Activated T-helper 2 cell treated with anti-CD3 and anti-CD28 coated beads, Interferon-gamma antibody, Interleukin-2, Interleukin-4, amounts not matched to agents 10 μg/mL and 5 μg/mL and 100 μg/mL, durations not matched to agents 14 hours and 24 hours and 36 hours (primary cell): ENCODE measurements at regions not wholly inside any gene's neighbourhood (a gene's known extent, or its start where the extent isn't known, plus 50 kb on each side); places are given as distances from the start of the nearest gene placed in this dataset.

Experiments used
- DNase-seq: peaks from one replicate; pipeline ENCODE4 v3.0.0; 2021; ENCODE audit warnings: low spot score
- H3K27ac Mint-ChIP-seq: one replicate; pipeline ENCODE4 v1.8.0; 2021; ENCODE audit warnings: mixed read lengths
- H3K27me3 Mint-ChIP-seq: one replicate; pipeline ENCODE4 v1.8.0; 2021; ENCODE audit warnings: low read depth, mixed read lengths
- H3K36me3 Mint-ChIP-seq: one replicate; pipeline ENCODE4 v1.8.0; 2021; ENCODE audit warnings: low read depth, mixed read lengths
- H3K4me1 Mint-ChIP-seq: one replicate; pipeline ENCODE4 v1.8.0; 2021; ENCODE audit warnings: low read depth, mixed read lengths
- H3K4me3 Mint-ChIP-seq: one replicate; pipeline ENCODE4 v1.8.0; 2021; ENCODE audit warnings: low read depth, mild to moderate bottlenecking, moderate library complexity, mixed read lengths
- H3K9me3 Mint-ChIP-seq: one replicate; pipeline ENCODE4 v1.8.0; 2021; ENCODE audit warnings: mixed read lengths
- intact Hi-C: fragments of 100-400 bp; cut with micrococcal nuclease; formaldehyde crosslinking; loops from one replicate; pipeline ENCODE4 v1.15.1; 2023

DNA sequence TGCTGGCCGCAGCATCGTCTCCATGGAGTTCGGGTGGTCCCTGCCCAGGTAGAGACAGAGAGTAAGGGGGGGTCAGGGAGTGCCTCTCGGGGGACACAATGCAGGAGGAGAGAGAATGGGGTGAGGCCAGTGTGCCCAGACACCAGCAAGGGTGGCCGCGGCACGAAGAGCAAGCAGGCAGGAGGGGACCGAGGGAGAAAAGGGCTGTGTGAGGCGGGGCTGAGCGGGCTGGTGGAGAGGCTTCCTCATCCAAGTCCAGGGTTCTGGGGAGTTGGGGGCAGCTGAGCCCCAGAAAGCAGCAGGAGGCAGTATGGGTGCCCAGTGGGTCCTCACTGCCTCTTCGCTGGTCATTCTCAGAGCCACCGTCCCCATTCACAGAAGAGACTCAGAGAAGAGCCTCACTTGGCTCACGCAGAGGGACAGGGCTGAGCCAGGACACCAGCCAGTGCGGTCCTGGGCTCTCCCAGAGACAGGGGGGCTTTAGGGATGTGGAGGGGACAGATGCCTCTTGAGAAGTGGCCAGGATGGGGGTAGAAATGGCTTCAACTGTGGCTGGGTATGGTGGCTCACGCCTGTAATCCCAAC lies 78.9 kb downstream of the MICALL2 start:
- no peaks in the 10 kb centered on the region for H3K4me1 Mint-ChIP-seq
- no peaks in the 10 kb centered on the region for H3K9me3 Mint-ChIP-seq
- no peaks in the 10 kb centered on the region for H3K36me3 Mint-ChIP-seq
- H3K27ac Mint-ChIP-seq = no peak overlapping the region
- intact Hi-C loops = no loop called here
- peaks cover 3% of the 10 kb centered on the region for H3K27me3 Mint-ChIP-seq
- DNase-seq = no peak
- no peak overlapping the region for H3K4me3 Mint-ChIP-seq

DNA sequence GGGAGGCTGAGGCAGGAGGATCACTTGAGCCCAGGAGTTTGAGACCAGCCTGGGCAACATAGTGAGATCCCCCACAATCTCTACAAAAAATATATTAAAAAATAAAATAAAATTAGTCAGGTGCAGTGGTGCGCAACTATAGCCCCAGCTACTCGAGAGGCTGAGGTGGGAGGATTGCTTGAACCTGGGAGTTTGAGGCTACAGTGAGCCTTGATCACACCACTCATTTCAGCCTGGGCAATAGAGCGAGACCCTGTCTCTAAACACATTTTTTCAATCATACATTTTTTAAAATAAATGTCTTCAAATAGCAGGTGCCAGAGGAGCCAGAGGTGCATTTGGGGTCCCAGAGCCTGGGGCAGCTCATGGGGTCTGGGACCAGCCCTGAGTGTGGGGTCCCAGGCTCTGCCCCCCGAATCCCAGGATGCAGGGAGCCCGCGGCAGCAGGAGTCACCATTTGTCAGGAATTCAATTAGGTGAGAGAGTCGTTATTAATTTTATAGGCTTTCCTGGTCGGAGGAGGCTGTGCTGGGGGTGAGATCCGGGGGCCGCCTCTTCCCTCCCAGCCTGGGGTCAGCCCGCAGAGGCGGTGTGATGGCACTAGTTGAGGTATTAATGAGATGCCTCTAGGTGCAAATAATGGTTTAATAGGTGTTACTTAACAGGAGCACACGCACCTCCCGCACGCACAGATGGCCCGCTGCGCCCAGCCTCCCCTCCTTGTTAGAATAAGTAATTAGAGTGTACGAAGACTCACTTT lies 78.3 kb downstream of the MICALL2 start:
- DNase-seq = no peak
- peaks cover 3% of the 10 kb centered on the region for H3K27me3 Mint-ChIP-seq
- intact Hi-C loops = no loop called here
- no peaks in the 10 kb centered on the region for H3K9me3 Mint-ChIP-seq
- H3K4me3 Mint-ChIP-seq = no peak overlapping the region
- no peak overlapping the region for H3K27ac Mint-ChIP-seq
- H3K4me1 Mint-ChIP-seq = no peaks in the 10 kb centered on the region
- no peaks in the 10 kb centered on the region for H3K36me3 Mint-ChIP-seq

DNA sequence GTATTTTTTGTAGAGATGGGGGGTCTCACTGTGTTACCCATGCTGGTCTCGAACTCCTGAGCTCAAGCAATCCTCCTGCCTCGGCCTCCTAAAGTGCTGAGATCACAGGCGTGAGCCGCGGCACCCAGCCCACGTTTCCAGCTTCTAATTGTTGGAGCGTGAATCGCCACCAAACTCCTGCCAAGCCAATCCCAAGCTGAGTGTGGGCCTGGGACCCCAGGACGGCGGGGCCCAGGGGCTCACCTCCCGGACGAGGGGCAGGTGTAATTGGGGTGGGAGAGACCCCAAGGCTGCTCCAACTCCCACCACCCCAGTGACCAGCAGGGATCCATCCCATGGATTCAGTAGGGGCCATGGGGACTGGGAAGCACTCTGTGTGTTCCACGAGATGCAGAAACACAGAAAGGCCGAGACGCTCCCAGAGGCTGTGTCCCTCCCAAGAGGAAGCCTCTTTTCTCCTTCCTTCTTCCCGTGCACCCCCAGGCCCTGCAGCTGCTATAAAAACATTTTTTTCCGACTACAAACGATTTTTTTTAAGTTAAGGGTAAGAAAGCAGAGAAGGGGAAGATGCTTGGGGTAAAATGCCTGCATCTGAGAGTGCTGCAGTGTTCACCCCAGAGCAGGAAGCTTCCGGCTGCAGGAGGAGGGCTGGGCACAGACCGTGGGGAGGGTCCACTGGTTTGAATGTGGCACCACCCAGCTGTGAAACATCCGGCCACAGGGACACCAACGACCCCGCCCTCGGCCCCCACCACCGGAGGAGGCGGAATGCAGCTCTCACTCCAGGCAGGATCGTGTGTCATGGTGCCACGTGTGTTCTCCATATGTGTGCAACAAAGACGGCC lies 76.5 kb downstream of the MICALL2 start:
- peaks cover 3% of the 10 kb centered on the region for H3K27me3 Mint-ChIP-seq
- intact Hi-C loops = no loop called here
- H3K4me1 Mint-ChIP-seq = no peaks in the 10 kb centered on the region
- no peaks in the 10 kb centered on the region for H3K36me3 Mint-ChIP-seq
- no peaks in the 10 kb centered on the region for H3K9me3 Mint-ChIP-seq
- no peak overlapping the region for H3K27ac Mint-ChIP-seq
- H3K4me3 Mint-ChIP-seq = no peak overlapping the region
- DNase-seq = no peak

DNA sequence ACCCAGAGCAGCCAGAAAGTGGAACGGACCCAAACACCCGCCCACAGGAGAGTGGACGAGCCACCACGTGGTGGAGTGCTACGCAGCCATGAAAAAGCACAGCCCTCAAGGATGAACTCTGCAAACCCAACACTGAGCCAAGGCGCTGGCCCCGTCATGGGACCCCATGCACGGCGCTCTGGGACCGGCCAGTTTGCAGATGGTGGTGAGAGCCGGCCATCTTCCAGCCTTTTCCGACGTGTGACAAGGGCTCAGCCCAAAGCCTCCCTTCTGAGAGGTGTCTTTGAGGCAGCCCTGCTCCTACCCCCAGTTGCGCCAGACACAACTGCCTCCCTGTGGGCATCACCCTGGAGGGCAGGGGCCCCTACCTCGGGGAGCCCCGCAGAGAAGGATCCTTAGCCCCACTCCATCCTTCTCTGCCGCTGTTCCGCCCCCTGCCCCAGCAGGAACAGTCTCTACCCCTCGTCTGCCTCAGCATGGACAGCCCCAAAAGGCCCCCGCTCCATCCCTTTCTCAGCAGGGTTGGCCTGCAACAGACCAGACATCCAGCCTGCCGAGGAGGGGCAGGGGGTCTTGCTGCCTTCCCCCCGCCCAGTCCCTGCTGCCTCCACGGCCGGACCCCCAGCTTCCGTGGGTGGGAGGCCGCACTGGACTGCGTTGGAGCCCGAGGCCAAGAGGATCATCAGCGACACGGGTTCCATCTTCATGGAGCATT lies 75.7 kb downstream of the MICALL2 start:
- peaks cover 3% of the 10 kb centered on the region for H3K27me3 Mint-ChIP-seq
- intact Hi-C loops = no loop called here
- DNase-seq = no peak
- no peaks in the 10 kb centered on the region for H3K4me1 Mint-ChIP-seq
- H3K27ac Mint-ChIP-seq = no peak overlapping the region
- H3K9me3 Mint-ChIP-seq = no peaks in the 10 kb centered on the region
- H3K4me3 Mint-ChIP-seq = no peak overlapping the region
- no peaks in the 10 kb centered on the region for H3K36me3 Mint-ChIP-seq

DNA sequence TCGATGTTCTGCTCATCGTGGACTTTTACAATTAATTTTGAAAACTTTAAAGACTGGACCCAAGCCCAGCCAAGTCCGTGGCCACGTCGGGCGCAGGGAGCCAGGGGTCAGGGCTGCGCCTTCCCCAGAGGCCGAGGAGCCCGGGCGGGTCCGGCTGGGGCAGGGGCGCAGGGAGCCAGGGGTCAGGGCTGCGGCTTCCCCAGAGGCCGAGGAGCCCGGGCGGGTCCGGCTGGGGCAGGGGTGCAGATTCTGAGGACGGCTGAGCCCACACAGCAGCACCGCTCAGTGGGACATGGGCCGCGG lies 75.2 kb downstream of the MICALL2 start:
- H3K36me3 Mint-ChIP-seq = no peaks in the 10 kb centered on the region
- intact Hi-C loops = no loop called here
- no peak overlapping the region for H3K4me3 Mint-ChIP-seq
- H3K27me3 Mint-ChIP-seq = peaks cover 3% of the 10 kb centered on the region
- H3K9me3 Mint-ChIP-seq = no peaks in the 10 kb centered on the region
- no peak for DNase-seq
- no peak overlapping the region for H3K27ac Mint-ChIP-seq
- H3K4me1 Mint-ChIP-seq = no peaks in the 10 kb centered on the region
